GM18505 (cell line): ENCODE measurements at regions not wholly inside any gene's neighbourhood (a gene's known extent, or its start where the extent isn't known, plus 50 kb on each side); places are given as distances from the start of the nearest gene placed in this dataset.

Experiments used
- ATAC-seq: cut with Tn5 transposase; IDR thresholded peaks from one replicate; pipeline ENCODE4 v1.9.1; 2021; ENCODE audit not compliant: unreplicated experiment
- POLR2A ChIP-seq: IDR thresholded peaks from 4 replicates; pipeline ENCODE4 v1.6.1; 2011; ENCODE audit warnings: borderline replicate concordance; ENCODE audit not compliant: insufficient read depth, insufficient read length; ENCODE audit errors: extremely low read depth

DNA sequence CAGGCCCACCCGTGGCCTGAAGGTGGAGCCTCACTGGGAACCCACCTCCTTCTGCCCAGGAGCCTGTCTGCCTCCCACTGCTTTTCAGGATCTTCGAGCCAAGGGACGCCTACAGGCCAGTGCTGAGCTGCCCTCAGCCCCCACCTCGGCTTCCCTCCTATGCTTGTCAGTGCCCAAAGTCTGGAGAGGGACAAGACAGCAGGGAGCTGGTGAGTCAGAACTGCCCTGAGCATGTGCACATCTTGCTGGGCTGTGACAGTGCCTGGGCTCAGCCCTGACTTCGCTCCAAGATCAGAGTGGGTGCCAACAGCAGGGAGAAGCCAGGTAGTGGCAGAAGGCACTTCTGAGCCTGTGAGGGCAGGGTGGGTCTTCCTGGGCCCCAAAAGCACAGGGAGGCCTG, 286.8 kb downstream of the AEBP2 start:
- no peak for TF ChIP-seq POLR2A
- no peak for ATAC-seq

- ATAC-seq = no peak
- TF ChIP-seq POLR2A = no peak
These were observed 287.3 kb downstream of the AEBP2 start for GRCh38 chr12:19726592-19726991.

GRCh38 chr12:19737019-19737418, 297.7 kb downstream of the AEBP2 start:
- TF ChIP-seq POLR2A = no peak
- ATAC-seq = no peak

GRCh38 chr12:19739195-19739776, 300.0 kb downstream of the AEBP2 start:
- TF ChIP-seq POLR2A = no peak
- ATAC-seq = no peak

DNA sequence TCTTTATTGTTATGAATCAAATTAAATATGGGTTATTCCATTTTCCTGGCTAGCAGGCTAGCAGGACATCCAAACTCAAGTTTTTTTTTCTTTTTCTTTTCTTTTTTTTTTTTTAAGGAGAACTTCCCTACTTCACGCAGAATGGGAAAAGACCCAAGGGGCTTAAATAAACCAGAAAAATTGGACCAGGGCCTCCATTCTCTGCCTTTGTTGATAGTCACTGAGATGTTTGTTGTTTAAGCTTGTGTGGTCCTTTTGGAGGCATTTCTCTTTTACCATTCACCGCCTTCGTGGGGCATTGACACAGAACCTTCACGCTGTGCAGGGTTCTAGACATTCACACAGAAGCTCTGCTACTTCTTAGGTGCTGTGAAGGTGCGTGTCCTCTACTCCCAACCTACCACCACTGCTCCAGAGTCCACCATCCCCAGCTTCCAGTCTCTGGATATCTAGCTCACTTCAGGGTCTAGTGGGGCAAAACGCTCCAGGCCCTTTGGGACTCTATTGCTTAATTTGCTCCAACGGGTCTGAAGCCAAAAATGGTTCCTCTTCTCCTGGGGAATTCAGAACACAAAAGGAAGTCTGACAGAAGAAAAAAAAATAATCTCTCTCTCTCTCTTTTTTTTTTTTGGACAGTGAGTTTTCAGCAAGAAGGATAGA, 301.3 kb downstream of the AEBP2 start:
- TF ChIP-seq POLR2A = no peak
- ATAC-seq = no peak

DNA sequence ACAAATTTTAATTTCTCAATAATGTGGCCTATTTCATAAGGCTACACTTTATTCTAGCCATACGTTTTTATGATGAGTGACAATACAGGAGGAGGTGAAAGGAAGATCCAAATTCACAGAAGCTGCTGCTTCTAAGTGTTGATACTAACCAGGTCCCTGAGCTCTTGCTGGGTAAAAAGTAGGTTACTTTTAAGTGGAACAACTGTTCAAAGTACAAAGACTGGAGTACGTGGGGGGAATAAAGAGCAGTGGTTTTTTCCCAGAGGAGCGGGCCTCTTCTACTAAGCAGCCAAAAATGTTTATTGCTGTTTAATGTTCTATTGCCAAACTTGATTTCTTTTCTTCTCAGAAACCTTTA, 301.8 kb downstream of the AEBP2 start:
- no peak for ATAC-seq
- TF ChIP-seq POLR2A = no peak

DNA sequence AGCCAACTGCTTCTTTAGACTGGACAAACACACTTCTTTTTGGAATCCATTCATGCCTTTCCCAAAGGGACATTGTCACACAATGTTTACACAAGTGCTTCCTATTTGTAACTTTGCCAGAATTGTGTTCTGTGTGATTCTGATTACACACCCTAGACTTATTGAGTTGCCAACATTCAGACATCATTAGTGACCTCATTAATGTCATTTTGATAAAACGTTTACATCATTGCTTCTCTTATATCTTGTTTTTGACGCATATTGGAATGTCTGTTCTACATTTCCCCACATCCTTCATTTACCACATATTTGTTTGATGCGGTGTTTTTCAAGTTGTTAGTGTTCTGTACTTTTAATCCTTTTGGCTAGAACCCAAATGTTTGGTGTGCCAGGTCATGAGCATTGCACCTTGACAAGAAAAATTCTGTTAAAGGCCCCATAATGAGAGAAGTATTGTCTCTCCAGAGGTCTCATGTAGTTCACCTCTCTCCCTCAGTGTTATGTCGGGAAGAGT, 305.5 kb downstream of the AEBP2 start:
- no peak for ATAC-seq

GRCh38 chr12:19746471-19746870, 307.2 kb downstream of the AEBP2 start:
- TF ChIP-seq POLR2A = no peak
- ATAC-seq = no peak

More for the DNA sequence above, 305.5 kb downstream of the AEBP2 start:
- no peak for TF ChIP-seq POLR2A

DNA sequence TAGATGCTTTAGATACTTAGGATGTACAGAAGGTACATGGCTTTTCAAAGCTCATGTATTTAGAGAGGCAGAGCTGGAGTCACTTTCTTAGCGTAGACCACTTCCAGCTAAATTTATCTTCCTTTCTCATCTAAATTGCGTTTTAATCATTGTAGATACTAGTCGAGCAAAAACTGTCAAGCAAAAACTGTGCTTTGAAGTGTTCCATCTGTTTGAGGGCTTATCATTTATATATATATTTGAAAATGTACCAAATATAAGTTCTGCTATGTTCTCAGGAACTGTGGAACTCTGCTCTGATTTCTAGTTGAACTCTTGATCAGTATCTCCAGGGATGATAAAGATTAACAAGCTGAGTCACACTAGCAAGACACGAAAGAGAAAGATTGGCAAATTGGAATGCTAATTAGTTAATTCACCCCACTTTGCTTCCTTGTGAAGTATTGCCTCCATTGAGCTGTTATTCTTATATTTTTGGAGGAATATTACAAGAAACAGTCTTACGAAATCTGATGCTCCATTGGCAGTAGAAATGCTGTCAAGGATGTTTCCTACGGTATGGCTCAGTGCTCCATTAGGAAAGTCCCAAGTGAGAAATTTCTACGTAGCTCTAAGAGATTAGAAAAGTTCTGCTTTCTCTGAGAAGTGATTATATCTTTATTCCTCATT, 310.7 kb downstream of the AEBP2 start:
- TF ChIP-seq POLR2A = no peak
- ATAC-seq = no peak

GRCh38 chr12:19751078-19751477, 311.8 kb downstream of the AEBP2 start:
- no peak for ATAC-seq
- no peak for TF ChIP-seq POLR2A

GRCh38 chr12:19752712-19753111, 313.4 kb downstream of the AEBP2 start:
- no peak for ATAC-seq
- no peak for TF ChIP-seq POLR2A

- no peak for TF ChIP-seq POLR2A
- ATAC-seq = no peak
These were observed 315.8 kb downstream of the AEBP2 start for GRCh38 chr12:19755136-19755535.

- ATAC-seq = no peak
- TF ChIP-seq POLR2A = no peak
These were observed 318.1 kb downstream of the AEBP2 start for GRCh38 chr12:19757317-19757877.

DNA sequence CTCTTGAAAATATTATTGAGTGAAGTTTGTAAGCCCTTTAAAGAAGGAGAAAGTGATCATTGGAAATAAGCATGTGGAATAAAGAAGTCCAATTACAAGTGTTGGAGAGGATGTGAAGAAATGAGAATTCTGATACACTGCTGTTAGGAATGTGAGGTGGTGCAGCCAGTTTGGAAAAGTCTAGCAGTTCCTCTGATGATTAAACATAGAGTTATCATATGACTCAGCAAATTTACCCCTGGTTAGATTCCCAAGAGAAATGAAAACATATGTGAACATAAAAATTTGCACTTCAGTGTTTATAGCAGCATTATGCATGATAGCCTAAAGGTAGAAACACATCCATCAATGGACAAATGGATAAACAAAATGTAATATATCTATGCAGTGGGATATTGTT, 319.9 kb downstream of the AEBP2 start:
- no peak for ATAC-seq
- TF ChIP-seq POLR2A = no peak
